HEK293 (cell line): ENCODE measurements at regions not wholly inside any gene's neighbourhood (a gene's known extent, or its start where the extent isn't known, plus 50 kb on each side); places are given as distances from the start of the nearest gene placed in this dataset.

ENCODE experiments used
- CTCF ChIP-seq: fragments of 450-650 bp; formaldehyde crosslinking; IDR thresholded peaks from 2 replicates; pipeline ENCODE4 v1.5.1; 2016; ENCODE audit warnings: missing biosample characterization, missing genetic modification characterization
- KLF1 ChIP-seq: fragments of 450-650 bp; formaldehyde crosslinking; IDR thresholded peaks from 2 replicates; pipeline ENCODE4 v1.5.1; 2016; ENCODE audit warnings: missing biosample characterization, missing genetic modification characterization
- SCRT1 ChIP-seq: fragments of 450-650 bp; formaldehyde crosslinking; IDR thresholded peaks from 2 replicates; pipeline ENCODE4 v1.5.1; 2016; ENCODE audit warnings: missing biosample characterization, missing genetic modification characterization, borderline replicate concordance
- ZBTB26 ChIP-seq: fragments of 450-650 bp; formaldehyde crosslinking; optimal IDR thresholded peaks from 2 replicates; pipeline ENCODE3; 2016; ENCODE audit warnings: missing biosample characterization, mild to moderate bottlenecking, missing genetic modification characterization
- ZNF707 ChIP-seq: fragments of 450-650 bp; formaldehyde crosslinking; IDR thresholded peaks from 2 replicates; pipeline ENCODE4 v1.5.1; 2016; ENCODE audit warnings: missing biosample characterization, missing genetic modification characterization

DNA sequence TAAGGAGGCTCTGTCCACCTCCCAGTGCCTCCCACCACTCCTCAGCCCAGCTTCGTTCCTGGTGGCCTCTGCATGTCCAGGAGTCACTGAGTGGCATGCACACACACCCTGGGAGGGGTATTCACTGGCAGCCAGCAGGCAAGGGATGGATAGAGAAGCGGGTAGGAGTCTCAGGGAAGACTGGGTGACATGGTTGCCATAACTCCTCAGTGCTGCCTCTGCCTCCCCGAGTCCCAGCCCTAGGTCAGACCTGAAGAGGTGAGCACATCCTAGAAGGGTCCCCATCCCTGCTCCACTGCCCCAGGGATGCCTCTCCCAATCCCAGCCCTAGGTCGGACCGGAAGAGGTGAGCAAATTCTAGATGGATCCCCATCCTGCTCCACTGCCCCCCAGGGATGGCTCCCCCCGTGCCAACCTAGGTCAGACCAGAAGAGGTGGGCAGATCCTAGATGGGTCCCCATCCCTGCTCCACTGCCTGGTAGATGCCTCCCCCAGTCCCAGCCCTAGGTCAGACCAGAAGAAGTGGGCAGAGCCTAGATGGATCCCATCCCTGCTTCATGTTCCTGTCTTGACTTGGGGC lies 197.0 kb downstream of the IRF8 start:
- TF ChIP-seq KLF1 (tag by site-specific recombination) = no peak
- no peak for TF ChIP-seq ZBTB26
- TF ChIP-seq ZNF707 (tag by site-specific recombination) = no peak
- TF ChIP-seq SCRT1 (tag by site-specific recombination) = no peak
- TF ChIP-seq CTCF = no peak
